Gastroesophageal sphincter (tissue), 4 donors: ENCODE measurements at regions not wholly inside any gene's neighbourhood (a gene's known extent, or its start where the extent isn't known, plus 50 kb on each side); places are given as distances from the start of the nearest gene placed in this dataset.

Source experiments
- ATAC-seq: fragments of 150-250 bp; one replicate; pipeline ENCODE4 v1.9.1; 2016; ENCODE audit warnings: mild to moderate bottlenecking, moderate library complexity
- H3K27ac ChIP-seq, 4 donors: fragments of 200-600 bp; sonication (generic) in 3 of 4; 1 replicate in 3 of 4; 2 replicates in 1 of 4; pipeline ENCODE4 v1.5.1; 2016 to 2019
- H3K27me3 ChIP-seq: fragments of 200-600 bp; sonication (generic); one replicate; pipeline ENCODE4 v1.5.1; 2019
- H3K36me3 ChIP-seq, 2 donors: fragments of 200-600 bp; sonication (generic); one replicate each; pipeline ENCODE4 v1.5.1; 2019; ENCODE audit warnings: control low read depth in 1 of 2
- H3K4me1 ChIP-seq, 3 donors: fragments of 200-600 bp; sonication (generic); 1 replicate in 2 of 3; 2 replicates in 1 of 3; pipeline ENCODE4 v1.5.1; 2016 to 2019; ENCODE audit warnings: control low read depth in 2 of 3
- H3K4me3 ChIP-seq, 2 donors: fragments of 200-600 bp; sonication (generic); one replicate each; pipeline ENCODE4 v1.5.1; 2019; ENCODE audit warnings: mild to moderate bottlenecking in 1 of 2, moderate library complexity in 1 of 2
- H3K9me3 ChIP-seq, 3 donors: fragments of 200-600 bp; sonication (generic); one replicate each; pipeline ENCODE4 v1.5.1; 2017 to 2019; ENCODE audit warnings: control low read depth in 2 of 3
- EP300 ChIP-seq: sonication (generic); formaldehyde crosslinking; IDR thresholded peaks from one replicate; pipeline ENCODE4 v1.6.1; 2017; ENCODE audit warnings: antibody characterized with exemption, mild to moderate bottlenecking
- POLR2A ChIP-seq, 2 donors: fragments of 450-650 bp; IDR thresholded peaks; one replicate each; pipeline ENCODE4 v1.6.1; 2017; ENCODE audit warnings: antibody characterized with exemption in 2 of 2, mild to moderate bottlenecking in 2 of 2, moderate library complexity in 1 of 2
- POLR2AphosphoS5 ChIP-seq: sonication (generic); formaldehyde crosslinking; IDR thresholded peaks from one replicate; pipeline ENCODE4 v1.6.1; 2017; ENCODE audit warnings: antibody characterized with exemption
- WGBS, 2 donors: methylation state at CpG; one replicate each; pipeline ENCODE4 v1.1.5; 2018; ENCODE audit warnings: low coverage in 1 of 2; 5-methylcytosine and 5-hydroxymethylcytosine counted together
- TF ChIP-seq, protein P1 (sequence below), 4 experiments: fragments of 200-600 bp in 2 of 4; fragments of 450-650 bp in 2 of 4; sonication (generic) in 1 of 4; IDR thresholded peaks; one replicate each; pipeline ENCODE4 v1.5.1; 2017 to 2019; ENCODE audit warnings: antibody characterized with exemption in 4 of 4, mild to moderate bottlenecking in 2 of 4, moderate library complexity in 2 of 4

DNA sequence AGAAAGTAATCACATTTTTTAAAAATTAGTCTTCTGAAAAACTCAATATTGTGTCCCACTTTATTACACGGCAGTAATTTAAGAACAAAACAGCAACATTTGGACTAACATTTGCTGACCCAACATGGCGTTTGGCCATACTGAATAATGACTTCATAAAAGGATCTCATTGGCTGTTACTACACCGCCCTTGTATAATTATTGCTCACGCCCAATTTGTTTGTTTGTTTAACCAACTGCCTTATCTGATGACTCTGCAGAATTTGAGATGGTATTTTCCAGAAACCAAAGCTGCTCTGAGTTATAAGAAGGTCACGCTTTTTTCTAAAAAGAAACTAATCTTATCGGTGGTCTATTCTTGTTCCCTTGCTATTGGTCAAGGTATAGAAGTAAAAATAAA, 200.2 kb upstream of the TARS1 start:
- TF ChIP-seq POLR2AphosphoS5 = no peak
- TF ChIP-seq, protein P1, sequence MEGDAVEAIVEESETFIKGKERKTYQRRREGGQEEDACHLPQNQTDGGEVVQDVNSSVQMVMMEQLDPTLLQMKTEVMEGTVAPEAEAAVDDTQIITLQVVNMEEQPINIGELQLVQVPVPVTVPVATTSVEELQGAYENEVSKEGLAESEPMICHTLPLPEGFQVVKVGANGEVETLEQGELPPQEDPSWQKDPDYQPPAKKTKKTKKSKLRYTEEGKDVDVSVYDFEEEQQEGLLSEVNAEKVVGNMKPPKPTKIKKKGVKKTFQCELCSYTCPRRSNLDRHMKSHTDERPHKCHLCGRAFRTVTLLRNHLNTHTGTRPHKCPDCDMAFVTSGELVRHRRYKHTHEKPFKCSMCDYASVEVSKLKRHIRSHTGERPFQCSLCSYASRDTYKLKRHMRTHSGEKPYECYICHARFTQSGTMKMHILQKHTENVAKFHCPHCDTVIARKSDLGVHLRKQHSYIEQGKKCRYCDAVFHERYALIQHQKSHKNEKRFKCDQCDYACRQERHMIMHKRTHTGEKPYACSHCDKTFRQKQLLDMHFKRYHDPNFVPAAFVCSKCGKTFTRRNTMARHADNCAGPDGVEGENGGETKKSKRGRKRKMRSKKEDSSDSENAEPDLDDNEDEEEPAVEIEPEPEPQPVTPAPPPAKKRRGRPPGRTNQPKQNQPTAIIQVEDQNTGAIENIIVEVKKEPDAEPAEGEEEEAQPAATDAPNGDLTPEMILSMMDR (IDR thresholded peaks at IDR 0.05) = no peak
- no peak for TF ChIP-seq EP300
- TF ChIP-seq POLR2A (IDR thresholded peaks at IDR 0.05) = no peak
- Histone ChIP-seq H3K4me1 (no peaks in the 10 kb centered on the region), H3K36me3 (no peaks in the 10 kb centered on the region), H3K27ac (no peak overlapping the region), H3K4me3 (no peak overlapping the region), H3K9me3 (no peaks in the 10 kb centered on the region), H3K27me3 (no peaks in the 10 kb centered on the region)
- 91 to 92% methylated on average over 6 of the region's 6 CpGs for WGBS, 2 donors
- no peak for ATAC-seq

GRCh38 chr5:33241802-33242201, 199.0 kb upstream of the TARS1 start:
- H3K36me3 ChIP-seq = no peaks in the 10 kb centered on the region
- H3K27ac ChIP-seq = no peak overlapping the region
- no peaks in the 10 kb centered on the region for H3K9me3 ChIP-seq
- TF ChIP-seq EP300 = no peak
- TF ChIP-seq POLR2A (IDR thresholded peaks at IDR 0.05) = no peak
- TF ChIP-seq, protein P1 (IDR thresholded peaks at IDR 0.05) = no peak
- no peak for TF ChIP-seq POLR2AphosphoS5
- 72 to 75% methylated on average over 1 to 3 of the region's 4 CpGs for WGBS, 2 donors
- H3K27me3 ChIP-seq = no peaks in the 10 kb centered on the region
- H3K4me1 ChIP-seq = no peaks in the 10 kb centered on the region
- no peak overlapping the region for H3K4me3 ChIP-seq
- ATAC-seq = no peak

DNA sequence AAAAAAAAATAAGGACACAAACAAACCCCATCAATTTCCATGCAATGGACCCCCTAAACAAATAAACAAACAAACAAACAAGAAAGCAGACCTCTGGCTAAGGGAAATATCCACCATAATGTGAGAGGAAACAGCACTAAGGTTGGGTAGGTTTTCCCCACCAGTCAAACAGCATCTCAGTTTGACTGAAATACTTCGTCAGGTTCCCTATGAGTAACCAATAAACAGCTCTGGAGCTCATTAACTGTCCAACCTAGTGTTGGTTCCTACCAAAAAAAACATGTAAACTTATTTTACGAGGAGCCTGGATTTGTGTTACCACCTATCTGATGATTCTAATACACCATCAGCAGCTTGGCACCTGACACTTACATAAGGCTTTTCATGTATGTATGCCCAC, 198.5 kb upstream of the TARS1 start:
- WGBS, 2 donors = 100% methylated on average over 1 to 2 of the region's 2 CpGs
- Histone ChIP-seq H3K4me3 (no peak overlapping the region), H3K27ac (no peak overlapping the region), H3K9me3 (no peaks in the 10 kb centered on the region), H3K27me3 (no peaks in the 10 kb centered on the region), H3K36me3 (no peaks in the 10 kb centered on the region), H3K4me1 (no peaks in the 10 kb centered on the region)
- no peak for TF ChIP-seq POLR2AphosphoS5
- TF ChIP-seq POLR2A (IDR thresholded peaks at IDR 0.05) = no peak
- TF ChIP-seq, protein P1 (IDR thresholded peaks at IDR 0.05) = no peak
- no peak for TF ChIP-seq EP300
- ATAC-seq = no peak

GRCh38 chr5:33244441-33245150, 196.2 kb upstream of the TARS1 start:
- Histone ChIP-seq H3K4me1 (no peaks in the 10 kb centered on the region), H3K27me3 (no peaks in the 10 kb centered on the region), H3K9me3 (no peaks in the 10 kb centered on the region), H3K4me3 (no peak overlapping the region), H3K36me3 (no peaks in the 10 kb centered on the region), H3K27ac (no peak overlapping the region)
- ATAC-seq = no peak
- 76% methylated on average over 4 of the region's 4 CpGs for WGBS, 2 donors
- TF ChIP-seq POLR2A (IDR thresholded peaks at IDR 0.05) (no peak), EP300 (no peak), POLR2AphosphoS5 (no peak)
- TF ChIP-seq, protein P1 (IDR thresholded peaks at IDR 0.05) = no peak

GRCh38 chr5:33254579-33254978, 186.2 kb upstream of the TARS1 start:
- no peak for ATAC-seq
- TF ChIP-seq EP300 (no peak), POLR2A (IDR thresholded peaks at IDR 0.05) (no peak), POLR2AphosphoS5 (no peak)
- TF ChIP-seq, protein P1 (IDR thresholded peaks at IDR 0.05) = no peak
- H3K27me3 ChIP-seq = no peaks in the 10 kb centered on the region
- no peaks in the 10 kb centered on the region for H3K9me3 ChIP-seq
- WGBS, 2 donors = 79 to 89% methylated on average over 1 of the region's 1 CpG
- no peaks in the 10 kb centered on the region for H3K4me1 ChIP-seq
- H3K4me3 ChIP-seq = no peak overlapping the region
- H3K36me3 ChIP-seq = no peaks in the 10 kb centered on the region
- H3K27ac ChIP-seq = no peak overlapping the region
